Neural crest cell (in vitro differentiated cells): ENCODE measurements at regions not wholly inside any gene's neighbourhood (a gene's known extent, or its start where the extent isn't known, plus 50 kb on each side); places are given as distances from the start of the nearest gene placed in this dataset.
"Not testable (repeated sequence)": the region's sequence is repeated elsewhere in the genome, so short reads cannot be mapped to it uniquely, and the experiment has no call there.

ENCODE experiments used
- DNase-seq: peaks from one replicate; pipeline ENCODE4 v3.0.0; 2021; ENCODE audit warnings: low read depth, mixed read lengths, low spot score
- H3K27ac Mint-ChIP-seq: one replicate; pipeline ENCODE4 v1.8.0; 2021; ENCODE audit warnings: mild to moderate bottlenecking, mixed read lengths; ENCODE audit not compliant: unreplicated experiment
- H3K27me3 Mint-ChIP-seq: 2 replicates; pipeline ENCODE4 v1.8.0; 2021; ENCODE audit warnings: low read depth, mild to moderate bottlenecking, mixed read lengths
- H3K36me3 Mint-ChIP-seq: 2 replicates; pipeline ENCODE4 v1.8.0; 2021; ENCODE audit warnings: low read depth, mild to moderate bottlenecking, mixed read lengths
- H3K4me1 Mint-ChIP-seq: 2 replicates; pipeline ENCODE4 v1.8.0; 2021; ENCODE audit warnings: mixed read lengths
- H3K4me3 Mint-ChIP-seq: one replicate; pipeline ENCODE4 v1.8.0; 2021; ENCODE audit warnings: mild to moderate bottlenecking, mixed read lengths
- H3K9me3 Mint-ChIP-seq: 2 replicates; pipeline ENCODE4 v1.8.0; 2021; ENCODE audit warnings: mixed read lengths
- CTCF ChIP-seq: fragments of 200-600 bp; sonication (generic); conservative IDR thresholded peaks from 2 replicates; pipeline ENCODE4 v1.5.0; 2021; ENCODE audit warnings: antibody characterized with exemption, mild to moderate bottlenecking

DNA sequence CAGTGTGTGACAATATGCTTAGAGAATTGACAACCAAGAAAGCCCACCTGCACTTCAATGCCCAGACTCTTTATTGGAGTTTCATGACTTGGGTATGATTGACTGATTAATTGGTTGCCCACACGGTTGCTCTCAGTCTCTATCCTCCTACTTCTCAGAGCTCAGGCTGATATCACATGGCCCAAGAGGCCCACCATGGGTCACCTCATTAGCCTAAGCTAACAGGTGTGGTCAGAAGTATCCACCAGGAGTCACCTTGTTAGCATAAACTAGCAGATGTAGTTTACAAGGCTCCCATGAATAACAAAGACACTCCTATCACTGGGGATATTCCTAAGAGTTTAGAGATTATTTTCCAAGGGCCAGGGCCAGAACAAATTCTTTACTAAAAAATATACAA is 120.2 kb upstream of the MBNL1 start:
- no peaks in the 10 kb centered on the region for H3K9me3 Mint-ChIP-seq
- no peaks in the 10 kb centered on the region for H3K4me1 Mint-ChIP-seq
- no peak overlapping the region for H3K4me3 Mint-ChIP-seq
- DNase-seq: no peak
- no peak overlapping the region for H3K27ac Mint-ChIP-seq
- TF ChIP-seq CTCF: no peak
- no peaks in the 10 kb centered on the region for H3K27me3 Mint-ChIP-seq
- no peaks in the 10 kb centered on the region for H3K36me3 Mint-ChIP-seq

DNA sequence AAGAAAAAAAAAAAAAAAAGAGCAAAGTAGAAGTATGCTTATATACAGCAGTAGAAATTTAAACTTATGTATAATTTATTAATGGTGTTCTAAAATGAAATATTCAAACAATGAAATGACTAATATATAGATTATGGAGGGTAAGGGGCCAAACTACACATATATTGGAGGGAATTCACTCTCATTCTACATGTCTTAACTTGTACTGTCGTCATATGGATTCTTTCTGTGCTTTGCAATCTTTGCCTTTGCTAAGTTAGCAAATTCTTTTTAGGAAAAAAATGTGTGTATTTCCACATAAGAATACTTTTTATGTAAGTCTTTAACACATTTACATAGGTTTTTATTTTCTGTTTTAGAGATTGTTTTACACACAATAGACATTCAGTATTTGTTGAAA is 118.9 kb upstream of the MBNL1 start:
- H3K4me1 Mint-ChIP-seq: no peaks in the 10 kb centered on the region
- H3K36me3 Mint-ChIP-seq: no peaks in the 10 kb centered on the region
- no peak overlapping the region for H3K27ac Mint-ChIP-seq
- DNase-seq: no peak
- H3K9me3 Mint-ChIP-seq: no peaks in the 10 kb centered on the region
- TF ChIP-seq CTCF: no peak
- H3K4me3 Mint-ChIP-seq: no peak overlapping the region
- no peaks in the 10 kb centered on the region for H3K27me3 Mint-ChIP-seq

- DNase-seq: no peak
- H3K4me3 Mint-ChIP-seq: no peak overlapping the region
- no peak for TF ChIP-seq CTCF
- no peaks in the 10 kb centered on the region for H3K4me1 Mint-ChIP-seq
- no peak overlapping the region for H3K27ac Mint-ChIP-seq
- no peaks in the 10 kb centered on the region for H3K9me3 Mint-ChIP-seq
- no peaks in the 10 kb centered on the region for H3K36me3 Mint-ChIP-seq
- H3K27me3 Mint-ChIP-seq: no peaks in the 10 kb centered on the region
Measured at GRCh38 chr3:152151216-152151876, 117.4 kb upstream of the MBNL1 start.

DNA sequence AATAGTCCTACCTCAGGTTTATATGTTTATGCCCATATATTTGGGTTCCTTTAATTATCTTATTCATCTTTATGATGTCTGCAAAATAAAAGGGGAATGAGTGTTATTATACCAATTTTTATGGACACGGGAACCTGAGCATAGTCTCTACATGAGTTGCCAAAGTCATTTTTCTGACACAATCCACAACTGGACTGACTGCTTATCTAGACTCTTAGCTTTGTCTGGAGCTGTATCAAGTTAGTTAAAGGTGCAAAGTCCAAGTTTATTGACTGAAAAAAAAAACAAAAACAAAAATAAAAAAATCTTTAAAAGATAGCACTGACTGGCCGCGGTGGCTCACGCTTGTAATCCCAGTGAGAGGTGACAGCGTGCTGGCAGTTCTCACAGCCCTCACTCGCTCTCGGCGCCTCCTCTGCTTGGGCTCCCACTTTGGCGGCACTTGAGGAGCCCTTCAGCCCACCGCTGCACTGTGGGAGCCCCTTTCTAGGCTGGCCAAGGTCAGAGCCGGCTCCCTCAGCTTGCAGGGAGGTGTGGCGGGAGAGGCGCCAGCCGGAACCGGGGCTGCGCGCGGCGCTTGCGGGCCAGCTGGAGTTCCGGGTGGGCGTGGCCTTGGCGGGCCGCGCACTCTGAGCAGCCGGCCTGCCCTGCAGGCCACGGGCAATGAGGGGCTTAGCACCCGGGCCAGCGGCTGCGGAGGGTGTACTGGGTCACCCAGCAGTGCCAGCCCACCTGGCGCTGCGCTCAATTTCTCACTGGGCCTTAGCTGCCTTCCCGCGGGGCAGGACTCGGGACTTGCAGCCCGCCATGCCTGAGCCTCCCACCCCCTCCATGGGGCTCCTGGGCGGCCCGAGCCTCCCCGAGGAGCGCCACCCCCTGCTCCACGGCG is 116.6 kb upstream of the MBNL1 start:
- H3K27me3 Mint-ChIP-seq, H3K4me3 Mint-ChIP-seq, H3K4me1 Mint-ChIP-seq, DNase-seq, H3K36me3 Mint-ChIP-seq, H3K9me3 Mint-ChIP-seq, H3K27ac Mint-ChIP-seq: not testable (repeated sequence)

GRCh38 chr3:152153115-152153514 is 115.6 kb upstream of the MBNL1 start:
- not testable (repeated sequence) for H3K27me3 Mint-ChIP-seq, H3K27ac Mint-ChIP-seq, H3K9me3 Mint-ChIP-seq, H3K4me3 Mint-ChIP-seq, H3K36me3 Mint-ChIP-seq, DNase-seq, H3K4me1 Mint-ChIP-seq

- H3K27me3 Mint-ChIP-seq: no peaks in the 10 kb centered on the region
- no peak overlapping the region for H3K4me3 Mint-ChIP-seq
- TF ChIP-seq CTCF: no peak
- H3K9me3 Mint-ChIP-seq: no peaks in the 10 kb centered on the region
- no peaks in the 10 kb centered on the region for H3K36me3 Mint-ChIP-seq
- no peak overlapping the region for H3K27ac Mint-ChIP-seq
- DNase-seq: no peak
- no peaks in the 10 kb centered on the region for H3K4me1 Mint-ChIP-seq
Measured at GRCh38 chr3:152155246-152156020, 113.3 kb upstream of the MBNL1 start.
